ENCODE measurements at regions not wholly inside any gene's neighbourhood (a gene's known extent, or its start where the extent isn't known, plus 50 kb on each side); places are given as distances from the start of the nearest gene placed in this dataset.

GRCh38 chr18:78566720-78567119 is 412.9 kb upstream of the SALL3 start:
- TF ChIP-seq CTCF (IDR thresholded peaks at IDR 0.05; ENCODE audit: low read depth, low read length, poor library complexity, severe bottlenecking) (no peak), EZH2phosphoT487 (IDR thresholded peaks at IDR 0.05; ENCODE audit: borderline replicate concordance, low read length) (no peak)
